H4 (cell line): ENCODE measurements at regions not wholly inside any gene's neighbourhood (a gene's known extent, or its start where the extent isn't known, plus 50 kb on each side); places are given as distances from the start of the nearest gene placed in this dataset.

Experiments
- DNase-seq: peaks from one replicate; pipeline ENCODE4 v3.0.0-alpha.2; 2015; ENCODE audit warnings: low spot score

DNA sequence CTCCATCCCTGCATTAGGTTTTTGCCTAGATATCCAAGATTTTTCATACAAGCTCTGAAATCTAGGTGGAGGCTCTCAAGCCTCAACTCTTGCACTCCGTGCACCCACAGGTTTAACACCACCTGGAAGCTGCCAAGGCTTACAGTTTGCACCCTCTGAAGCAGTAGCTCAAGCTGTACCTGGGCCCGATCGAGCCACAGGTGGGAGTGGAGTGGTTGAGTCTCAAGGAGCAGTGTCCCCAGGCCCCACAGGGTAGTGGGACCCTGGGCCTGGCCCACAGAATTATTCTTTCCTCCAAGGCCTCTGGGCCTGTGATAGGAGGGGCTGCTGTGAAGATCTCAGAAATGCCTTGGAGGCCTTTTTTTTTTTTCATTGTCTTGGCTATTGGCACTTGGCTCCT is 973.5 kb upstream of the MAP3K7 start:
- no peak for DNase-seq

DNA sequence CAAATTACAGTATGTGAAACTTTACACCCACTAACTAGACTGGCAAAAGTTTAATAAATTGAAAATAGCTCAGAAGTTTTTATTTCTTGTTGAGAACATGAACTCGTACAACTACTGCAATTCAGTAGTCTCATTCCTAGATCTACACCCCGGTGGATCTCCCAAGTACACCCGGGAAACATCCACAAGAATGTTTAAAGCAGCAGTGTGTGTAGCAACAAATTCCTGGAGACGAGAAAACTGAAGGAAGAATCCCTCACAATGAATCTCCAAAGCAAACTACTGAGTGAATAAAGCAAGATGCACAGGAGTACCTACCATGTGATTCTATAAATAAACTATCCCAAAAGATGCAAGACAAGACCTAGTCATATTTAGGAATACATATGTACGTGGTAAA is 954.0 kb upstream of the MAP3K7 start:
- DNase-seq = no peak

- no peak for DNase-seq
Observed at GRCh38 chr6:91539456-91539855, 952.6 kb upstream of the MAP3K7 start.

DNA sequence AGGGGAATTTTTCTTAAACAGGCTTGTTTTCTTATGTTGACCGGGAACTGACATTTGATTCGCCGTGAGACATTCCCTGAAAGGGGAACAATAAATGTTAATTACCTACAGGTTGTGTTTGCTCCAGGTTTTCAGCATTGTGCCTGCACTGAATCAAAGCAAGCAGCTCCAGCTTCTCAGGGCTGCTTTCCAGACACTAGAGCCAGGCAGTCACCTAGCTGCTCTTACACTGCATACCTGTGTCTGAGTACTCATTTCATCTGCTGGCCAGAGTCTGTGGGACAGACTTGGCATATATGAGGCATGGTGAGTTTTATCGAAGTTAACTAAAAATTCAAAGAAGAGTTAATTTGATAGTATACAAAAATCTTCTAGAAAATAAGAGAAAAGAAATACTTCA is 951.8 kb upstream of the MAP3K7 start:
- DNase-seq = no peak

- no peak for DNase-seq
Observed at GRCh38 chr6:91534614-91535013, 947.7 kb upstream of the MAP3K7 start.

DNA sequence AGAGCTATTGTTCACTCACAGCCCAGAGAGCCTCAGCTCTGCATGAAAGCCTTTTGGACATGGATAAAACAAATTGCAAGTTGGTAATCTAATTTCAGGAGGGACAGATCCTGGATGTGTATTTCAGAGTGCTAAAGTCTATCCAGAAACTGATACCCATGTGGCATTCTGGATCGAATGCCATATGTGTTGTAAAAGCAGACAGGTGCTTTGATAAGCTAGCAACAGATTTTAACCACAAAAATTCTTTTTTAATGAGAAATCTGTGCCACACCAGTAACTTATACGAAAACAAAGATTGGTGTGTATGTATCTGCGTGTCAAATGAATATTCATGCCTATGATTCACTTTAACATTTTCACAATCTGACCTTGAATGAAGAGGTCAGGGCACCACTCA is 936.6 kb upstream of the MAP3K7 start:
- no peak for DNase-seq

DNA sequence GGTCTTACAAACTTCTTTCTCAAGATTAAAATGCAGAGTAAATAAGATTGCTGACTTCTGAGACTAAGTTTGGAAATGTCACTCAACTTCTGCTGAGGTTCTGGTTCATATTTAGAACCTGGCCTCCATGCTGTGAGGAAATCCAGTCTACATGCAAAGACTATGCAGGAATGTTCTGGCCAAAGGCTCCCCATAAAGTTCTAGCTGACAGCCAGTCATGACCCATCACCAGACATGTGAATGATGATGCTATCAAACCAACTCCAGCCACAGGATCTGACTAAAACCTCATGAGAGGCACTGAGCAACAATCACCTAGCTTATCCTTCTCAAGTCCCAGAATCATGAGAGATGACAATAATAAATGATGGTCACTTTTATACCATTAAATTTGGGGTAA is 935.1 kb upstream of the MAP3K7 start:
- DNase-seq = no peak

- DNase-seq = no peak
Observed at GRCh38 chr6:91509711-91510110, 922.8 kb upstream of the MAP3K7 start.

DNA sequence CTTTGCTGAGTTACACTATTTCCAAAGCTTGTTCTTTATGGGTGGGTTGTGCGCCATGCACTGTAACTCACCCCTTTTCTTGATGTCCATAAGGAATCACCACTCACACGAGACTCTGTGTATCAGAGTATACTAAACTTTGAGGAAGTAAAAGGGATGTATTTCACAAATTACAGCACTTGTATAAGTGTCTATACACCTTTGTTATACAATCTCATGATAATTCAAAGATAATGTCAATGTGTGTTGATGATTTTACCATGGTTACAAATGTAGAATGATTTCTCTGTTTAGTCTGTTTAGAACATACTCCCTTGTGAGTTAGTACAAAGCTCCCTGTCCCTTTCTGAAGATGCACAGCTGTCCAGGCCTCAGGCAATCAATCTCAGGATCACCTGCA is 922.2 kb upstream of the MAP3K7 start:
- DNase-seq = no peak

- no peak for DNase-seq
Observed at GRCh38 chr6:91506509-91506908, 919.6 kb upstream of the MAP3K7 start.

DNA sequence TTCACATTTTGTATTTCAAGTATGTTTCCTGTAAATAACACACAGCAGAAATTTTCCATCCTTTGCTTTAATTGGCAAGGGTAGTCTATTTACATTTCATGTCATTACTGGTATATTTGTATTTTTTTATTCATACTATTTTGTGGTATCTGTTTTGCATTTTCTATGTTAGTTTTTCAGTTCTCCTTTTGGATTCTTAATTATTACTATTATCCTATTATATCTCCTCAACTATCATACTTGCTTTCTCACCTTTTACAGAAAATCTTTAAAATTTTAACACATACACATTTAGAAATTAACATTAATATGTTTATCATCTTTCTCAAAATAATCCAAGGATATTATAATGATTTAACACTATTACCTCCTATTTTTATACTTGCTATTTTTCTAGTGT is 918.3 kb upstream of the MAP3K7 start:
- DNase-seq = no peak

DNA sequence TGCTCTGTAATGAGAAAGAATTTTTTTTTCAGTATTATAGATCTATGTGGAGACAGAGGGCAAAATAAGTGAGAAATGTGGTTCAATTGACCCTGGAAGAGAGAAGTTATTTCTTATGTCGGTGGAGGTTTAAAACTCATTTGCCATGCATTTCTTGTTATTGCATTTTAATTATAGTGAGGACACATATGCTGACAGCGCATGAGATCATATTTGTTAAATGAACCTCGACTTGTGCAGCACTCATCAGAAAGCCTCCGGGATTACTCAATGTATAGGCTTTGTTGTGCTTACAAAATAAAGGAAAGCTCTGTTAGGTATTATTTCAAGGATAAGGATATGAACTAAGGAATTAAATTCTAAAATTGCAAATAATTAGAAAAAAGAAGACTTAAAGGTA is 915.1 kb upstream of the MAP3K7 start:
- DNase-seq = no peak

GRCh38 chr6:91500689-91501303 is 913.9 kb upstream of the MAP3K7 start:
- DNase-seq = no peak

DNA sequence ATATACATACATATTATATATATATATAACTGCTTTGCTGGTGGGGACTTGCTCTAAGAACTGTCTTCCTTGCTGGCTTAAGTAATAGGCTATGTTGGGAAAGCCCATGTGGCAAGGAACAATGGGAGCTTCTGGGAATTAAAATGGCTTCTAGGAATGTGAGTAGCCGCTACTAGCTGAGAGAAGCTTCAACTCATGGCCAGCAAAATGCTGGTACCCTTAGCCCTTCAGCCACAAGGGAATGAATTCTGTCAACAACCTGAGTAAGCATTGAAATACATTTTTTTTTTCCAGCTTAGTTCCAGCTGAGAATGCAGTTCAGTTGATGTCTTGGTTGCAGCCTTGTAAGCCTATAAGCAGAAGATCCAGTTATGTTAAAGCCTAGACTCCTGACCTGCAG is 911.7 kb upstream of the MAP3K7 start:
- no peak for DNase-seq

GRCh38 chr6:91497770-91498169 is 910.9 kb upstream of the MAP3K7 start:
- no peak for DNase-seq

GRCh38 chr6:91490671-91491301 is 903.9 kb upstream of the MAP3K7 start:
- no peak for DNase-seq

DNA sequence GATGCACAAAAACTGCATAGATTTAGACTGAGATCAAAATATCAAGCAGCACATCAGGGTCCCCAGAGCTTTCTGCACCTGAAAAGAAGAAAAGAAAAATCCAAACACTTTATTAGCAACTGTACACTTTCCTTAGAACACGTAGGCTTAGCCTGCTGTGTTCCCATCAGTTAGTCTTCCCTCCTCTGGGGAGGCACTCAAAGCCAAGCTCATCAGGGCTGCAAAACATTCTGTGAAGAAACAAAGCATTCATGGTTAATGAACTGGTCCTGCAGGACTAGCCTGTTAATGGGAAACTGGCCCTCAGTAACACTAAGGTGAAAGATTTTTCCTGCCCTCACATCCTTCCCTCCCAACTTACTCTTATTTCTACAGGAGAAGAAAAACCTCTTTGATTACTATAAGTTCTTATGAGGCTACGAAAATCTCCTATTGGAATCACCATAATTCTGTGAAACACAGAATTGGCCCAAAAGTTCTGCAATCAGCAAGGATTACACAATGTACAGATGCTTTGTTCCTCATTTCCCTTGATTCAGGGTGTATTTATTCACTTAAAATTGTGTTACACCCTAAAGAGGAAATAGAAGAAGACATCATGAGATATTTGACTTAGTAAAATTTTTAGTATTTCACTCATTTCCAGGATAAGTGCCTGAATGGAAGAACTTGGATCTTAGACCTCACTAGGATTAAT is 901.0 kb upstream of the MAP3K7 start:
- DNase-seq = no peak

- no peak for DNase-seq
Observed at GRCh38 chr6:91486200-91486599, 899.3 kb upstream of the MAP3K7 start.

DNA sequence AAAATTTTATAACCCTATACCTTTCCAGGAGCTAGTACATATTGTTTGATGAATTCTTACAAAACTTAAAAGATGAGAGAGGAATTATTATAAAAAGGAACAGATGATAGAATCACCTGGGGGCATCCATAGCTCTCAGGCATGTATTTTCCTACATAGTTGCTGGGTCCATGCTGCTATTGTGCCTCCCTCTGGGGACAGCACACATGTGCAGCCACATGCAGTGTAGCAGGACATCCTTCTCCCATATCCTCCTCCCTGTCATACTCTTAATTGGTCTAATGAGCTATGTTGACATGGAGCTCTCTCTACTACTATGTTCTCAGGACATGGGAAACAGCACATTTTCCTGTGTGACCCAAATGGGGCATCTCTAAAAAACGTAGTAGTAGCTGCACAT is 898.2 kb upstream of the MAP3K7 start:
- DNase-seq = no peak

- no peak for DNase-seq
Observed at GRCh38 chr6:91483415-91484105, 896.7 kb upstream of the MAP3K7 start.

- no peak for DNase-seq
Observed at GRCh38 chr6:91482498-91482897, 895.6 kb upstream of the MAP3K7 start.

DNA sequence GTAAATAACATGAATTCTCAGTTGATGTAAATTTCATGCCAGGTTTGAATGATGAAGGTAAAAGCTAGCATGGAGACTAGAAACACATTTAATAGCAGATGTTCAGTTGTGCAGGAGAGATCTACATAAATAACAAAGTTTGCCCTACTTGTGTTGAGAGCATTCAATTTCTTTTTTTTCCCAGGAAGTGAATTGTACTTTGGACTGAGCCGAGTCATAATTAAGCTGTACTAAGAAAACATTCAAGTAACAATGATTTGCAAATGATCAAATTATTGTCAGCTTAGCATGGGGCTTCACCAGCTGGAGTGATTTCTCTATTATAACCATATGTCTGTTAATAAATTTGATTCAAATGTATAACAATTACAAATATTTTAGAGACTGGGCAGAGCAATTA is 893.5 kb upstream of the MAP3K7 start:
- DNase-seq = no peak

DNA sequence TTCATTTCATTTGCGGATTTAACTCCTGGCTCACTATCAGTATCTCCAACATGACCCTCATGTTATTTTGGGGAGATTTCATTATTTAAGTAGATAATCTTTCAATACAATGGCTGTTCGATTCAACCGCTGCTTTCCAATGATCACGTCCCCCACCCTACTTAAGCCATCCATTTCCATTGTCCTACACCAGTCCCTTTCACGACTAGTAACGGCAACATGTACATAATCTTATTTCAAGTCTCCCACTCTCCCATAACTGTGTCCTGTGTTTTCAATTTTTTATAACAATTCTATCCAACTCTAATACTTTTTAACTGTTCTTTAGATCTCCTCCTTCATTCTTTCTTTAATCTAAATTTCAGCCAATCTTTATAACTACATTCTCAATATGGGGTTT is 890.8 kb upstream of the MAP3K7 start:
- no peak for DNase-seq
